H1 (cell line): ENCODE measurements at regions not wholly inside any gene's neighbourhood (a gene's known extent, or its start where the extent isn't known, plus 50 kb on each side); places are given as distances from the start of the nearest gene placed in this dataset.

ENCODE experiments used
- BCL11A ChIP-seq, 2 experiments: IDR thresholded peaks; one replicate each; pipeline ENCODE4 v1.6.1; 2011; ENCODE audit warnings: low read depth in 2 of 2, low read length in 2 of 2, mild to moderate bottlenecking in 2 of 2
- CHD1 ChIP-seq: IDR thresholded peaks from 2 replicates; pipeline ENCODE4 v1.6.1; 2012; ENCODE audit warnings: low read depth, low read length, improper control_type of control experiment
- CHD7 ChIP-seq: fragments of 300-600 bp; sonication (generic); IDR thresholded peaks from 2 replicates; pipeline ENCODE4 v1.7.1; 2012; ENCODE audit warnings: low read length, moderate library complexity, mild to moderate bottlenecking, inconsistent platforms; ENCODE audit not compliant: insufficient replicate concordance
- EGR1 ChIP-seq: IDR thresholded peaks from 2 replicates; pipeline ENCODE4 v1.6.1; 2011; ENCODE audit warnings: low read depth, low read length, borderline replicate concordance
- FOSL1 ChIP-seq: IDR thresholded peaks from 2 replicates; pipeline ENCODE4 v1.6.1; 2011; ENCODE audit warnings: mild to moderate bottlenecking, low read depth, low read length, moderate library complexity; ENCODE audit not compliant: insufficient read depth
- HDAC2 ChIP-seq, 2 experiments: fragments of 300-600 bp in 1 of 2; sonication (generic) in 1 of 2; IDR thresholded peaks; 2 replicates each; pipeline ENCODE4 v1.6.1; 2011 to 2012; ENCODE audit warnings: low read depth in 2 of 2, low read length in 2 of 2, mild to moderate bottlenecking in 2 of 2, moderate library complexity in 2 of 2, borderline replicate concordance in 1 of 2, inconsistent platforms in 1 of 2
- SAP30 ChIP-seq: fragments of 300-600 bp; sonication (generic); IDR thresholded peaks from 2 replicates; pipeline ENCODE4 v1.7.1; 2012; ENCODE audit warnings: low read length, moderate library complexity, mild to moderate bottlenecking, inconsistent platforms; ENCODE audit not compliant: insufficient read depth, insufficient replicate concordance
- SIX5 ChIP-seq: IDR thresholded peaks from 2 replicates; pipeline ENCODE4 v1.6.1; 2011; ENCODE audit warnings: mild to moderate bottlenecking, low read depth, low read length
- TCF12 ChIP-seq: IDR thresholded peaks from 2 replicates; pipeline ENCODE4 v1.6.1; 2011; ENCODE audit warnings: low read depth, mild to moderate bottlenecking, low read length
- TF ChIP-seq, protein P1 (sequence below): IDR thresholded peaks from 2 replicates; pipeline ENCODE4 v1.6.1; 2012; ENCODE audit warnings: low read length, inconsistent platforms

DNA sequence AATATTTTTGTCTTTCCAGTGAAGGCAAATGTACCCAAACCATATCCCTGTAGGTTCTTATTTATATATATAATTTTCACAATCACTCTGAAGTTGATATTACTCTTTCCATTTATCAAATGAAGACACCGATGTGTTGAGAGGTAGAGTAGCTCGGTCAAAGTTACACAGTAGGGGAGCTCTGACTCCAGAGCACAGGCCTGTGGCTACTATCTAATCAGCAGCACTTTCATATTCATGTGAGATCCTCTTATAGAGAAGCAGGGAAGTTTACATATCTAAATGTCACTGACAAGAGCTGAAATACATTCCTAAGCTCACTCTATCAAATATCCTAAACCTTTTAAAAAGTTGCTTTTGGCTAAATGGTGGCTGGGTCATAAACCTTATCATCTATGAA, 241.1 kb upstream of the B3GALT2 start (continued):
- TF ChIP-seq CHD7, result no peak
- no peak for TF ChIP-seq HDAC2 (IDR thresholded peaks at IDR 0.05; ENCODE audit: borderline replicate concordance in 1 of 2, low read depth in 2 of 2, low read length in 2 of 2)
- no peak for TF ChIP-seq SIX5
- no peak for TF ChIP-seq SAP30
- TF ChIP-seq FOSL1, result no peak
- TF ChIP-seq, protein P1, sequence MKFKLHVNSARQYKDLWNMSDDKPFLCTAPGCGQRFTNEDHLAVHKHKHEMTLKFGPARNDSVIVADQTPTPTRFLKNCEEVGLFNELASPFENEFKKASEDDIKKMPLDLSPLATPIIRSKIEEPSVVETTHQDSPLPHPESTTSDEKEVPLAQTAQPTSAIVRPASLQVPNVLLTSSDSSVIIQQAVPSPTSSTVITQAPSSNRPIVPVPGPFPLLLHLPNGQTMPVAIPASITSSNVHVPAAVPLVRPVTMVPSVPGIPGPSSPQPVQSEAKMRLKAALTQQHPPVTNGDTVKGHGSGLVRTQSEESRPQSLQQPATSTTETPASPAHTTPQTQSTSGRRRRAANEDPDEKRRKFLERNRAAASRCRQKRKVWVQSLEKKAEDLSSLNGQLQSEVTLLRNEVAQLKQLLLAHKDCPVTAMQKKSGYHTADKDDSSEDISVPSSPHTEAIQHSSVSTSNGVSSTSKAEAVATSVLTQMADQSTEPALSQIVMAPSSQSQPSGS, result no peak
- no peak for TF ChIP-seq BCL11A (IDR thresholded peaks at IDR 0.05; ENCODE audit: low read depth in 2 of 2, low read length in 2 of 2)
- no peak for TF ChIP-seq CHD1
- no peak for TF ChIP-seq TCF12
- no peak for TF ChIP-seq EGR1
